Stromal cell of bone marrow (primary cell): ENCODE measurements at regions not wholly inside any gene's neighbourhood (a gene's known extent, or its start where the extent isn't known, plus 50 kb on each side); places are given as distances from the start of the nearest gene placed in this dataset.

ENCODE experiments used
- DNase-seq: peaks from one replicate; pipeline ENCODE4 v3.0.0-alpha.2; 2012; ENCODE audit warnings: low read depth

DNA sequence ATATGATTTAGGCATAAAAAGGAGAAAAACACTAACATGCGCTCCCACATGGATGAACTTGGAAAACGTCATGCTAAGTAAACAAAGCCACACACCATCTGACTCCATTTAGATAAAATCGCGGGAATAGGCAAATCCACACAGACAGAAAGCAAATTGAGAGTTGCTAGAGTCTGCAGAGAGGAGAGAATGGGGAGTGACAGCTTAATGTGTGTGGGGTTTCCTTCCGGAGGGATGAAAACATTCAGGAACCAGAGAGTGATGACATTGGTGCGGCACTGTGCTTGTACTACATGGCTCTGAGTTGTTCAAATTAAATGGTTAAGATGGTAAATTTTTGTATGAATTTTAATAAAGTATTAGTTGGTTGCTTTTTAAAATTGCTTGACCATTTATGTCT lies 482.9 kb upstream of the AKR1E2 start:
- no peak for DNase-seq

DNA sequence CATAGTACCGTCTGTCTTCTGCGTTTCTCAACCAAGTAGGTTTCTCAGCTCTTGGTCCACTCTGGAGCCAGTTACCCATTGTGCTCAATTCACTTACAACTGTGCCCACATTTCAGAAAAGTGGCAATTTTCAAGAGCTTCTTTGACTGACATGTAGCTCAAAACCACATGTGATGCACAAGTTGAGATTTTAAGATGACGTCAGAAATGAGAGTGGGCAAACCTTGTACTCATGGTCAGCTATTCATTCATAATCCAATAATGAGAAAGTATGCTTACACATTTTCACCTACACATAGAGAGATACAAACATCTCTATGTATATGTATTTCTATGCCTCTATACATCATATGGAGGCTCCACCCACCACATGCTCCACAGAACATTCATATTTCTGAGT lies 487.2 kb upstream of the AKR1E2 start:
- no peak for DNase-seq

DNA sequence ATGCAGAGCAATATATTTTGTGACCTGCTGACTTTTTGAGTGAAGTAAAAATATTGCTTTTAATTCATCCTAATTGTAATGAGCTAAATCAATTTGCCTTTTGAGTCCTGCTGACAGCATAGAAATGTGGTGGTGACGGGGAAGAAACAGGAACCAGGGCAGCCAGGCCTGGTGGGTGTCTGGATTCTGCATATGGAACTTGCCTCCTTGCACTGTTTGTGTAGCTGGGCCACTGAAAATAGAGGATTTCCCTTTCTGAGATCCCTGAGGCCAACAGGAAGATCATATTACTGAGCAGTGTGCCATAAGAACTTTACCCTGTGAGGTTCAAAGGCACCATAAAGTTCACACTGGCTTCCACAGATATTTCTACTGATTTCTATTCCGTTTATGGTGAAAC lies 488.4 kb upstream of the AKR1E2 start:
- no peak for DNase-seq

DNA sequence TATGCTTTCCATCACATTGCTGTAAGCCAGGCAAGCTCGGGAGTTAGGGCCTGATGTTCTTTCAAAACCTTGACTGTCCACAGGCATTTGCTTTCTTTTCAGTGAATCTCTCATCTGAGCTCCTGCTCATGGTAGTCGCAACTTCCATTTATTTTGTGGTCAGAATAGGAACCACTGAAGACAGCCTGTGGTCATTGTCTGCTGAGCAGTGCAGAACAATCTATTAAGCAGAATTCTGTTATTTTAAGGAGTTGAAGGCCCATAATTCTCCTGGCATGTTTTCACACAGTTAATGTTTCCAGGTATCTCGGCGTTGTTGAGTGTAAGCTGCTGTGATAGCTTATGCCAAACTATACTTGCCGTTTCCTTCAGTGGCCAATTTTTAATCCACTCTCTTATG lies 491.1 kb upstream of the AKR1E2 start:
- DNase-seq = no peak

DNA sequence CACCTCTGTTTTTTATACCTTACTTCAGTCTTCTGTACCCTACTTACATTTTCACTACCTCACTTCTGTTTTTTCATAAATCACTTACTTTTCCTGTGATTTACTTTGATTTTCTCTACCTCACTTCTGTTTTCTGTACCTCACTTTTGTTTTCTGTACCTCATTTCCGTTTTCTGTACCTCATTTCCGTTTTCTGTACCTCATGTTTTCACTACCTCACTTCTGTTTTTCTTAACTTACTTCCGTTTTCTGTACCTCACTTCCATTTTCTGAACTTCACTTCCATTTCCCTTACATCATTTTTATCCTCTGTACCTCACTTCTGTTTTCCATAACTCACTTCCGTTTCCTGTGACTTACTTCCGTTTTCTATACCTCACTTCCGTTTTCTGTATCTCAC lies 492.0 kb upstream of the AKR1E2 start:
- no peak for DNase-seq

DNA sequence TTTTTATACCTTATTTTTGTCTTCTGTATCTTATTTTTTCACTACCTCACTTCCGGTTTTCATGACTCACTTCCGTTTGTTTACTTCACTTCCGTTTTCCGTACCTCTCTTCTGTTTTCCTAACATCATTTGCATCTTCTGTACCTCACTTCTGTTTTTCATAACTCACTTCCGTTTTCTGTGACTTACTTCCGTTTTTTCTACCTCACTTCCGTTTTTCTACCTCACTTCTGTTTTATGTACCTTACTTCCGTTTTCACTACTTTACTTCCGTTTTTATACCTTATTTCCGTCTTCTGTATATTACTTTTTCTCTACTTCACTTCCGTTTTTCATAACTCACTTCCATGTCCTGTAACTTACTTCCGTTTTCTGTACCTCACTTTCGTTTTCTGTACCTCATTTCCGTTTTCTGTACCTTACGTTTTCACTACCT lies 492.5 kb upstream of the AKR1E2 start:
- no peak for DNase-seq

DNA sequence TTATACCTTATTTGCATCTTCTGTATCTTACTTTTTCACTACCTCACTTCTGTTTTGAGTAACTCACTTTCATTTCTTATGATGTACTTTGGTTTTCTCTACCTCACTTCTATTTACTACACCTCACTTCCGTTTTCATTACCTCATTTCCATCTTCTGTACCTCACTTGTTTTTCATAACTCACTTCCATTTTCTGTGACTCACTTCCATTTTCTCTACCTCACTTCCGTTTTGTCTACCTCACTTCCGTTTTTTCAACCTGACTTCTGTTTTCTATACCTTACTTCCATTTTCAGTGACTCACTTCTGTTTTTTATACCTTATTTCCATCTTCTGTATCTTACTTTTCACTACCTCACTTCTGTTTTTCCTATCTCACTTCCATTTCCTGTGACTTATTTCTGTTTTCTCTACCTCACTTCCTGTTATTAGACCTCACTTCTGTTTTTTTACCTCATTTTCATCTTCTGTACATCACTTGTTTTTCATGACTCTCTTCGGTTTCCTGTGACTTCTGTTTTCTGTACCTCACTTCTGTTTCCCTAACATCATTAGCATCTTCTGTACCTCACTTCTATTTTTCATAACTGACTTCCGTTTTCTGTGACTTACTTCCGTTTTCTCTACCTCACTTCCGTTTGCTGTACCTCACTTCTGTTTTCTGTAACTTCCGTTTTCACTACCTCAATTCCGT lies 493.1 kb upstream of the AKR1E2 start:
- no peak for DNase-seq

DNA sequence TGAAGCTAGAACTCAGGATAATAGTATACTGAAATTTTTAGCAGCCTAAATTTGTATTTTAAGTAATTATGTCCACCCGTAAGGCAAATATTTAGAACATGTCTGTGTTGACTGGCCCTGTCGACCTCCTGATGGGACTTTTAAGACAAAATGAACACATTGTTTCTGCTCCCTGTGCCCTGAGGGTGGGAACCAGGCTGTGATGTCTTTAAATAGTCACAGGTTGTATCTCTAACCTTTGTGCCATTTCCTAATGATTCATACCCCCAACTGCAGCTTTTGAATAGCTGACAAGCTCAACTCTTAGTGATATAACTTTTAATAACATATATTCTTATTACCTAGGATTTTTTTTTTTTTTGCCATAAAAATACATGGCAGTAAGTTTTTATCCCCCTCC lies 494.9 kb upstream of the AKR1E2 start:
- no peak for DNase-seq

DNA sequence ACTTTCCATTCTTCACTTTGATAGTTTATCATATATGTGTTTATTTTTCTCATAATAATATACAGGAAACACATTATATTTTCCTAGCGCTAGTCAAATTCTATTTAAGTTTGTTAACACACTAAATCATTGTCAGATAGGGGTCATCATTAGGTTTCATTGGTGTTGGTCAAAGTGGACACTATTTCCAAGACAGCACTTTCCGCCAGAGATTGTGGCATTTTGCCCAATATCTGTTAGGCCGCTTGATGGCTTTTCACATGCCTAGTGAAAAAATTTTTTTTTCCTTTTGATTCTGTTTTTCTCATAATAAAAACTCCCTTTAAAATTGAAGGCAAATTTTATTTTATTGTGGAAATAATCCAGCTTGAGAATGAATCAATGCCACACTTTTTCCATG lies 495.4 kb upstream of the AKR1E2 start:
- no peak for DNase-seq

DNA sequence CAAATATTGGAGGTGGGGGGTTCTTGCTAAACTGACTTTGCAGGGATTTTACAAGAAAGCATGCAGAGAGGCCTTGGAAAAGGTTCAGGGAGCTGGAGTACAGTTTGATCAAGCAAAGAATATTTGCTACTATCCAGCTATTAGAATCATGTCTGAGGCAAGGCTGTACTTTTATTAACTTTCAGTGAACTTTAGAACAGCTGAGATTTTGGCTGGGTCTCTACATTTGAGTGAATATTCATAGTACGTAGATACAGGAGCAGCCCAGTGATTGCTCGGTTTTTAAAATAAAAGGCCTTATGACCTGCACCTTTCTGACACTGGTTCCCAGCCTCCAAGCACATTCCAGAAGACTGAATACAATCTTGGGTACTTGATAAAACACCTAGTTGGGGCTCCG lies 496.8 kb upstream of the AKR1E2 start:
- no peak for DNase-seq

DNA sequence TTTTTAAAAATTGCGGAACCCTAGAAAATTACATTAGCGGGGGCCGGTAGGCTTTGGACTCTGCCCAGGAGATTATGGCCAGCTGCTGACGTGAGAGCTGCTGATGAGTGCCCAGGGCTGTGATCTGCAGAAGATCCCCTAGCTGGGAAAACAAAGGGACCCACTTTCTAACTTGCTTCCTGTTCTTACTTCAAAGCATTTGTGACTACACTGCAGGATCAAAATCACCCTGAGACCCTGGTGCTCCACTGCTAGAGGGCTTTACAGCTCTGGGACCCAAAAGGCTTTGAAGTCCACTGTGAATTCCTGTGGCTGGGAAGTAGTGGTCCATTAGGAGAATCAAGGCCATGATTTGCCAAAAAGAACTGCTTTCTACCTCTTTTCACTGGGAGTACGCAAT lies 499.4 kb upstream of the AKR1E2 start:
- DNase-seq = no peak

DNA sequence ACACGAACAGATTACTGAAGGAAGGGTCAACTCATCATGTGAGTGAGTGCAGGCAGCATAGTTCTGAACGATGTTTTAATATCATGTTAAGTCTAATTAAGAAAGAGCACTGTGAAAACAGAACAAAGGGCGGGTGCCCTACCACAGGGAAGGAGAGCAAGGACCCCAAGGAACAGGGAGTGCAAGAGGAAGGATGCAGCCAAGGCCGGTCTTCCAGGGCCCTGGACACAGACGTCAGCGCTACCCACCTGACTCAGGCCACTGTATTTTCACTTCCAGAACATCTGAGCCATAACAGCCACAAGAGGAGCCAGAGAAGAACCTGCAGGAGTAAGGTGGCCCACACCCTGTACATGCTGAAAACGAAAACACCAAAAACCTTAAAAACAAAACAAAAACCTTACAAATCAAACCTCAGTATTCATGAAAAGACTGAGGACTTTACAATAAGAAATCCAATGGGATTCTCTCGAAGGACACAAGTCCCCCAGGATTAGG lies 506.1 kb upstream of the AKR1E2 start:
- DNase-seq = no peak

DNA sequence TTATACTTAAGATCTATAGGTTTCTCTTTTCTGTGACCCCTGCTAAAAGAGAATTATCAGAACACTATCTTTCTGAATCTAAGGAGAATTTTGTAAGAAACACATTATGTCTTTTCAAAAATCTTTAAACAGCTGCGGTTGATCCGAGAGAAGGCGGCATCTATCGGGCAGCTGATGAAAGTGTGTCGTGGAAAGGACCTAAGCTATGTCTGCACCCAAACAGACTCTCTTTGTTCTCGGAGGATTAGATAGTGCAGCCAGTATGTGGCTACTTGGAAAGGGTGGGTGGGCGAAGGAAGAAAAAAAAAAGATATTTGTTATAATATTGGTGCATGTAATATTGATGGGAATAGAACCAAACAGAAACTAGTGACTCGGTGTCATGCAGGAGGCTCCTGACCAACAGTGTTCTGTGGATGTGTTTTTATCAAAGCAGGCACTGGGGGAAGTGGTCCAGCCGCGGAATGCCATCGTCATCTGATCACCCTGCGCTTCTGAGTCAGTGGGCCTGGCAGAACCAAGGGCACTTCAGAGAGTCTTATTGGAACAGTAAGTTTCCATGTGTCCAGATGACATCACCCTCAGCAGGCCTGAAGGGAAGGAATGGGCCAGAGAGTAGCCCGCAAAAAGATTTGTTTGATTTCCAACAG lies 509.7 kb upstream of the AKR1E2 start:
- DNase-seq = peak; percentile 95

DNA sequence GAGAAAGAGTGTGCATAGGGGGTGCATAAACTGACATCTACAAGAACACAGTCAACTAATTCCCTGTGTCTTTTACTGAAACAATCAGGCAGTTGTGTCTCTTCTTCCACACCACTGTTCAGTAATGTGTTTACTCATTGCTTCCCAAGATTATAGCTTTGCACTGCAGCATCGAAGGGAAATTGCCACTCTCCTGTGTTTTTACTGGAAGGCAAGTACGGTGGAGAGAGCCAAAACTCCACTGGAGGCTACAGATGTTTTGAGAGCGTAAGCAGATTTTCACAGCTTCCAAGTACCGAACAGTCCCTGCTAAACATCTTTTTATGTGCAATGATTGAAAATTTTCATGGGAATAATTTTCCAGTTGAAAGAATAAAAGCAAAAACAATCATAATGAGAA lies 510.5 kb upstream of the AKR1E2 start:
- peak; percentile 82 for DNase-seq

DNA sequence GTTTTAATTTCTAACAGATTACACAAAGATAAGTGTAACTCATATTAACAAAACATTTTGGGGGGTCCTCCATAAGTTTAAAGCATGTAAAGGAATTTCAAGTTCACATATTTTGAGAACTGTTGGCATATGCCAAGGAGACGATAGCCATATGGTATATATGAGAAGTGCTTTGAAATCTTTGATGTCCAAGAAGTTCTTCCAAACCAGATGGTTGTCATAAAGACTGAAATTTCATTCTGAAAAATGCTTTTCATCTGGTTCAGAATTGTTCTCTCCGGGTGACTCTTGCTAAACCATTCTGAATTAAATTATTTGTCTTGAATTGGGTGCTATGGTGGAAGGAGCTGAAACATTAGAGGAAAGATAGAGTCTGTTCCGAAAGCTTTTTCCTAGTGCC lies 513.0 kb upstream of the AKR1E2 start:
- no peak for DNase-seq

DNA sequence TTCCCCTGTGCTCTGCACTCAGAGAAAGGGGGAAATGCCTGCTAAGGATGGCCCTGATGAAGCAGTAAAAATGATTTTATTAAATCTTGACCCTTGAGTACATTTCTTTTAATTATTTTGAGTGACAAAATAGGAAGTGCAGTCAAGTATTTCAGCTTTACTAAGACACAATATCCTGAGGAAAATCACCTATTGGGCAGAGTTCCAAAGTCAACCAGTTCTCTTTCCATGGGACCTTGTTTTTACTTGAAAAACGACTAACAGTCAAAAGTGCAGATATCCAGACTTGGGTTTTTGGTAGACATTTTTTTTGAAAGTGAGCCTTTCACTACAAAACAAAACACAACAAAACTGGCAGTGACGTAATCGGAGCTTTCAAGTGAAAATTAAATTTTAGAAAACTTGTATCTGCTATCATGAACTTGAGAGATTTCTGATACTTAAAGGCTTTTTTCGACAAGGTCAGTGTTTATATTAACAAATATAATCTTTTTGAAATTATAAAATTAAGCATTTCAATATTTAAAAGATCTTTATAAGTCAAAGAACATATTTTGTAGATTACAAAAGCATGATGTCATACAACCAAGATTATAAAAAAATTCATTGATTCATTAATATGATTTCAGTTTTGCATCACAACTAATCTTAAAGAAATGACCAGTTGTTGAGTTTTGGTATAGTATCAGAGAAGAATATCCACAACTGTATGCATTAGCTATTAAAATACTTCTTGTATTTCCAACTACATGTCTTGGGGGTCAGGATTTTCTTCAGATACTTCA lies 513.8 kb upstream of the AKR1E2 start:
- no peak for DNase-seq

DNA sequence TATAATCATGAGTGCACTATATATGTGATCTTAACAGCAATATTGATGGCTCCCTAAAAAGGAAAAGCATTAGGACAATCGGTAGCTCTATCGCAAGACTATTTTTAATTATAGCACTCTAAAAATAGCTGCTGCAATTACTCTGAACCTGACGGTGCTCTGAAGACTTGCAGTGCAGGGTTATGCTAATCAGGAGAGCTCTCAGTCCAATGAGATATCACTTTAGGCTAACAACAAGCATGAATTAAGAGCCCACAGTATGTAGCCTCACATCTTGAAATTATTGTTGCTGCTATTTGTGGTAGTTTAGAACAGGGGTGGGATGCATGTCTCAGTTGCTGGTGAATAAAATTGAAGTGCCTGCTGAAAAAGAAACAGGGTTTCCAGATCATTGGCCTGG lies 515.8 kb upstream of the AKR1E2 start:
- no peak for DNase-seq

DNA sequence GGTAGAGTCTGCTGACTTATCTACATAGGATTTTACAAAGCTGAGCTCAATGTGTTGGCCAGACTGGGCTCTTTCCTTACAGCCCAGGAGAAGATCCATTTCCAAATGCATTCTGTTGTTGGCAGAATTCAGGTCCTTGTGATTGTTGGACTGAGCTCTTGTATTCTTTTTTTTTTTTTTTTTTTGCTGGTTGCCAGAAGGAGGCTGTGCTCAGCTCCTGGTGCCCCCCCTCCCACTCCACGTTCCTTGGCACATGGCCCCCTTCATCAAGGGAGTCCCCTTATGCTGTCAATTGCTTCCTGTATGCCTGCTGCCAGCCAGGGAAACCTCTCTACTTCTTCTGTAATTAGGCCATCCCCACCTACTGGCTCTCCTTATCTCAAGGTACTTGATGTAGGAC lies 518.1 kb upstream of the AKR1E2 start:
- no peak for DNase-seq

DNA sequence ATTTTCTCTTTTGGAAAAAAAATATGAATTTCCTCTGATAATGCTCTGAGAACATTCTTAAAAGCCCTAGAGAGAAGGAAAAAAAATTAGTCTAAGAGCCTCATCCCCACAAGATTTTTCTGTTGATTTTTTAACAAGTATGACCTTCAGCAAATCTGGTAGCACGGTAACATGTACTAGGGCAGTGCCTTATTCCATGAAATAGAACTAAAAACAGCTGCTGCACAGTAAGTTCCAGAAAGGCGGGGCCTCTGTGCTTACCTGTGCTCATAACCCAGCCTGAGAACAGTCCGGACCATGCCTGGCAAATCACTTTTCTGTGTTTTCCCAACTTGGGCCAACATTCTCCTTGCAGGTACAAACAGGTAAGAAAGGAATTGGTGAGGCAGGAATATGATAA lies 519.1 kb upstream of the AKR1E2 start:
- no peak for DNase-seq

DNA sequence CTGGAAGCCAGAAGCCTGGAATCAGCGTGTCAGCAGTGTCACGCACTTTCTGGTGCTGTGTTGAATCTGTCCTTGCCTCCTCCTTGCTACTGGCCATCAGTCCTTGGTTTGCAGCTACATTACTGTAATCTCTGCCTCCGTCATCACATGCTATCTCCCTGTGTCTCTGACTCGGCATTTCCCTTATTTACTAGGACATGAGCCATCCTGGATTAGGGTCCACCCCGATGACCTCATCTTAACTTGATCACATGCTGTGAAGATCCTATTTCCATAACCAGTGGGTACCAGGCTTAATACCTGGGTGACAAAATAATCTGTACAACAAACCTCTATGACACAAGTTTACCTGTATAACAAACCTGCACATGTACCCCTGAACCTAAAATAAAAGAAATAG lies 518.0 kb upstream of the KLF6 start:
- DNase-seq = no peak

DNA sequence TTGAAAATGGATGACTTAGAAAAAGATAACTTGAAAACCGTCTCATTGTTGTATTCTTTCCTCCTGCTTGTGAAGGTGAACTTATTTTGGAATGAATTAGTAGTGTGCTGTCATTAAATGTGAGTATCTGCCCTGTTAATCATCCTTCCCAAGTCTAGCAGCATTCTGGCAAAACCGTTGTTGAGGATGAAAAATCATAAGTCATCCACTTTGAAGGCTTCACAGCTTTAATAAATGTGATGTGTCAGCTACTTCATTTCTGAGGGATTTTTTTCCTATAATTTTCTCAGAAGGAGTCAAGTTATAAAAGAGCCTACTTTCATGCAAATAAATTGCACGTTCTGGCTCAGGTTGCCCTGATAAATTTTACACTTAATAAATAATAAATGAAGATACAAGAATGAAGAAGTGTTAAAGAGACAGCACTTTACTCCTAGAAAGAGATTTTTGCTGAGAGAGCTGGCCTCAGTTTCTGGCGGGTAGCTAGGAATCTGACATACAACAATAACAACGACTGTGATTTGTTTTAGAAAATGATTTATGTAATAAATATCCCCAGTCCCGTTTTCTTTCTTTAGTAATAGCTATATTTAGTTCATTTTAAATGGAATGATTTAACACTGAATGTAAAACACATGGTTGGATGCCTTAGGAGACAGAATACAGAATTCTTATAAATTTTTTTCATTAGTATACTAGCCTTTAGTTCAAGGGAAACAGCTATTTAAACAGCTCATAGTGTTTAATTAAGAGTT lies 516.5 kb upstream of the KLF6 start:
- DNase-seq = no peak

DNA sequence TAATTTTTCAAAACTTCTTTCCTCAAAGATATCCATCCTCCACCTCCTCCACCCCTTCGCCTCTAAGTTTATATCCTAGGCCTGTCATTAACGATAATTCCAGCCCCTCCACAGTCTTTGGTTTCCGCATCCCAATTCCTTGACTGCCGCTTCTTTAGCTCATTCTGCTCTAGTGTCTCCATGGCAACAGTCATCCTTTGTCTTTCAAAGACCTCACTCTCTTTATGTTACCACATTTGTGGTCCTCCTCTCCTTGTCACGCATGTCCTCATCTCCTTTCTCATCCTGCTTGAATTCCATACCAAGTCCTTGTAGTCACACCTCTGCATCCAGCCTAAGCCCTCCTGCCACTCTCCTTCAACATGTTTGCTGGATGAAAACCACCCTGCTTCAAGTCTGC lies 511.2 kb upstream of the KLF6 start:
- DNase-seq = no peak
